ENCODE measurements at regions not wholly inside any gene's neighbourhood (a gene's known extent, or its start where the extent isn't known, plus 50 kb on each side); places are given as distances from the start of the nearest gene placed in this dataset.

GRCh38 chr18:64337673-64338072, 188.8 kb upstream of the LINC00305 start:
- TF ChIP-seq, protein P1, sequence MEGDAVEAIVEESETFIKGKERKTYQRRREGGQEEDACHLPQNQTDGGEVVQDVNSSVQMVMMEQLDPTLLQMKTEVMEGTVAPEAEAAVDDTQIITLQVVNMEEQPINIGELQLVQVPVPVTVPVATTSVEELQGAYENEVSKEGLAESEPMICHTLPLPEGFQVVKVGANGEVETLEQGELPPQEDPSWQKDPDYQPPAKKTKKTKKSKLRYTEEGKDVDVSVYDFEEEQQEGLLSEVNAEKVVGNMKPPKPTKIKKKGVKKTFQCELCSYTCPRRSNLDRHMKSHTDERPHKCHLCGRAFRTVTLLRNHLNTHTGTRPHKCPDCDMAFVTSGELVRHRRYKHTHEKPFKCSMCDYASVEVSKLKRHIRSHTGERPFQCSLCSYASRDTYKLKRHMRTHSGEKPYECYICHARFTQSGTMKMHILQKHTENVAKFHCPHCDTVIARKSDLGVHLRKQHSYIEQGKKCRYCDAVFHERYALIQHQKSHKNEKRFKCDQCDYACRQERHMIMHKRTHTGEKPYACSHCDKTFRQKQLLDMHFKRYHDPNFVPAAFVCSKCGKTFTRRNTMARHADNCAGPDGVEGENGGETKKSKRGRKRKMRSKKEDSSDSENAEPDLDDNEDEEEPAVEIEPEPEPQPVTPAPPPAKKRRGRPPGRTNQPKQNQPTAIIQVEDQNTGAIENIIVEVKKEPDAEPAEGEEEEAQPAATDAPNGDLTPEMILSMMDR (conservative IDR thresholded peaks at IDR 0.05; ENCODE audit: low read length), result no peak
- TF ChIP-seq EZH2phosphoT487 (IDR thresholded peaks at IDR 0.05; ENCODE audit: borderline replicate concordance, low read depth, low read length), result no peak
